Stomach (tissue), 4 donors: ENCODE measurements at regions not wholly inside any gene's neighbourhood (a gene's known extent, or its start where the extent isn't known, plus 50 kb on each side); places are given as distances from the start of the nearest gene placed in this dataset.

Experiments
- CTCF ChIP-seq, 7 experiments: fragments of 450-650 bp in 4 of 7; fragments of 200-600 bp in 3 of 7; sonication (generic) in 3 of 7; IDR thresholded peaks; one replicate each; pipeline ENCODE4 v1.5.1; 2016 to 2019; ENCODE audit warnings: antibody characterized with exemption in 7 of 7, control low read depth in 2 of 7, mild to moderate bottlenecking in 1 of 7
- EP300 ChIP-seq: sonication (generic); formaldehyde crosslinking; IDR thresholded peaks from one replicate; pipeline ENCODE4 v1.6.1; 2017; ENCODE audit warnings: antibody characterized with exemption
- POLR2A ChIP-seq, 4 donors: fragments of 450-650 bp; IDR thresholded peaks; one replicate each; pipeline ENCODE4 v1.6.1; 2016; ENCODE audit warnings: antibody characterized with exemption in 4 of 4, control low read depth in 2 of 4, mild to moderate bottlenecking in 1 of 4, moderate library complexity in 1 of 4
- POLR2AphosphoS5 ChIP-seq, 3 donors: sonication (generic); formaldehyde crosslinking; IDR thresholded peaks; one replicate each; pipeline ENCODE4 v1.6.1; 2016; ENCODE audit warnings: antibody characterized with exemption in 3 of 3

DNA sequence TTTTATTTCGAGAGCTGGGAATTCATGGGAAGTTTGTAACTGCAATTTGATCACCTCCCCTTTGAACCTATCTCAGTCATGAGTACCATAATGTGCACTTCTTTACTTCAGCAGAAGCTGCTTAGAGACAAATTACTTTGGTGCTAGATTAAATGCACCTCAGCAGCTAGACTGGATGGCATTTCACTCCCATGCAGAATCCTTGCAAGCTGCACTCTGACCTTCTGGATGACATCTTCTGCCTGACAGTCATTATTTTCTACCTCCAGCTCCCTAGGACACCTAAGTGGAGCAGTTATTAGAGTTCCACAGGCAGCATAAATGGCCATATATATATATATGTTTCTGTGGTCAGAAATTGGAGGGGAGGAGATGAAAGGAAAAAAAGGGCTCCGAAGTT is 366.0 kb upstream of the TMPRSS15 start:
- TF ChIP-seq POLR2AphosphoS5 (IDR thresholded peaks at IDR 0.05) (no peak), CTCF (IDR thresholded peaks at IDR 0.05) (no peak), EP300 (no peak), POLR2A (IDR thresholded peaks at IDR 0.05) (no peak)
